Astrocyte (in vitro differentiated cells and primary cell): ENCODE measurements at regions not wholly inside any gene's neighbourhood (a gene's known extent, or its start where the extent isn't known, plus 50 kb on each side); places are given as distances from the start of the nearest gene placed in this dataset.

Source experiments
- CTCF ChIP-seq: IDR thresholded peaks from 2 replicates; pipeline ENCODE4 v1.5.1; 2011; ENCODE audit warnings: low read depth, mild to moderate bottlenecking, inconsistent platforms, low read length, moderate library complexity; ENCODE audit not compliant: insufficient read depth
- EZH2 ChIP-seq: IDR thresholded peaks from 2 replicates; pipeline ENCODE4 v1.6.1; 2012; ENCODE audit warnings: mild to moderate bottlenecking, low read length, inconsistent platforms; ENCODE audit not compliant: insufficient read depth

DNA sequence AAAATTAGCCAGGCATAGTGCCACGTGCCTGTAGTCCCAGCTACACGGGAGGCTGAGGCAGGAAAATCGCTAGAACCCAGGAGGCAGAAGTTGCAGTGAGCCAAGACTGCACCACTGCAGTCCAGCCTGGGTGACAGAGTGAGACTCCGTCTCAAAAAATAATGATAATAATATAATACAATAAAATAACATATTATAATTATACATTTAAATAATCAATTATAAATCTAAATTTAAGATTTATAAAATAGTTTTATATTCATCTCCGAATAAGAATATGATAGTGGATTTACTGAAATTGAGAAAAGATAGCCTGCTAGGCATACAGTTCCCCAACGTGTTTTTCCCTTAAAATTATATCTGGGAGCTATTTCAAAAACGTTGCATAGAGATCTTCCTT lies 599.6 kb downstream of the CDH18 start:
- TF ChIP-seq CTCF: no peak
- no peak for TF ChIP-seq EZH2
